ENCODE measurements at regions not wholly inside any gene's neighbourhood (a gene's known extent, or its start where the extent isn't known, plus 50 kb on each side); places are given as distances from the start of the nearest gene placed in this dataset.
"Not testable (repeated sequence)": the region's sequence is repeated elsewhere in the genome, so short reads cannot be mapped to it uniquely, and the experiment has no call there.

GRCh38 chr5:15284706-15285105, 215.3 kb upstream of the FBXL7 start:
- peaks cover 4 to 5% of the 10 kb centered on the region in 2 donors for H3K9me3 Mint-ChIP-seq

GRCh38 chr5:15283076-15283475, 216.9 kb upstream of the FBXL7 start:
- no peak overlapping the region for H3K4me3 Mint-ChIP-seq
- no peaks in the 10 kb centered on the region for H3K27me3 Mint-ChIP-seq
- H3K4me1 Mint-ChIP-seq, result no peaks in the 10 kb centered on the region
- no peaks in the 10 kb centered on the region for H3K36me3 Mint-ChIP-seq
- no peak overlapping the region for H3K27ac Mint-ChIP-seq
- no peak for ATAC-seq (replicated peaks)
- H3K9me3 Mint-ChIP-seq, result peaks cover 5% of the 10 kb centered on the region in 2 donors
- DNase-seq, result no peak

More at GRCh38 chr5:15284706-15285105, 215.3 kb upstream of the FBXL7 start:
- Mint-ChIP-seq H3K27me3 (no peaks in the 10 kb centered on the region), H3K4me3 (no peak overlapping the region), H3K4me1 (no peaks in the 10 kb centered on the region), H3K36me3 (no peaks in the 10 kb centered on the region), H3K27ac (no peak overlapping the region)
- ATAC-seq (replicated peaks) (no peak), DNase-seq (no peak)

DNA sequence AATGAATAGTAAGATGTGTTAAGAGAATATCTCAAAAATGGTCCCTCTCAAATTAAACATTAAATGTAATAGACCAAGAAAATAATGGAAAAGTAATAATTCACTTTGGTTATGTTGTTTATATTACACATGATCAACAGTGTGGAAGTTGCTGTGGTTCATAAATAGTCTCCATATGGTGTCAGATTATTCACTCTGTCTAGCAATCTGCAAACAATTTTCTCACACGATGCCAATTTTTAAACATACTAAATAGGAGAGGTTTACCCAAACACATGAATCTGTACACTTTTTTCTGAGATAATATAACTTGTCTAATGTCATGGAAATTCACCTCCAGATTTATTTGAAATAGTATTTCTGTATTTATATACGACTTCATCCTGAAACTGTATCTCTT, 217.4 kb upstream of the FBXL7 start:
- Mint-ChIP-seq H3K9me3 (peaks cover 7% of the 10 kb centered on the region in 2 donors), H3K4me3 (no peak overlapping the region), H3K36me3 (no peaks in the 10 kb centered on the region), H3K27ac (no peak overlapping the region), H3K27me3 (no peaks in the 10 kb centered on the region), H3K4me1 (no peaks in the 10 kb centered on the region)
- no peak for DNase-seq
- no peak for ATAC-seq (replicated peaks)

DNA sequence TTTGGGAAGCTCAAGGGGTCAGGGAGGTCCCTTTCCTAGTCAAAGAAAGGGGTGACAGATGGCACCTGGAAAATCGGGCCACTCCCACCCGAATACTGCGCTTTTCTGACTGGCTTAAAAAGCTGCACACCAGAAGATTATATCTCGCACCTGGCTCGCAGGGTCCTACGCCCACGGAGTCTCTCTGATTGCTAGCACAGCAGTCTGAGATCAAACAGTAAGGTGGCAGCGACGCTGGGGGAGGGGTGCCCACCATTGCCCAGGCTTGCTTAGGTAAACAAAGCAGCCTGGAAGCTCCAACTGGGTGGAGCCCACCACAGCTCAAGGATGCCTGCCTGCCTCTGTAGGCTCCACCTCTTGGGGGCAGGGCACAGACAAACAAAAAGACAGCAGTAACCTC, 228.4 kb upstream of the FBXL7 start:
- H3K27ac Mint-ChIP-seq; H3K27me3 Mint-ChIP-seq; H3K9me3 Mint-ChIP-seq; DNase-seq; H3K4me1 Mint-ChIP-seq; H3K4me3 Mint-ChIP-seq; H3K36me3 Mint-ChIP-seq; ATAC-seq (replicated peaks): not testable (repeated sequence)

- Mint-ChIP-seq H3K9me3 (peaks cover 2 to 3% of the 10 kb centered on the region in 2 donors), H3K27ac (no peak overlapping the region), H3K4me1 (no peaks in the 10 kb centered on the region), H3K4me3 (no peak overlapping the region), H3K27me3 (no peaks in the 10 kb centered on the region), H3K36me3 (no peaks in the 10 kb centered on the region)
- DNase-seq (no peak), ATAC-seq (replicated peaks) (no peak)
These were observed 232.0 kb upstream of the FBXL7 start for GRCh38 chr5:15267966-15268365.

- H3K4me1 Mint-ChIP-seq, result no peaks in the 10 kb centered on the region
- DNase-seq, result no peak
- no peaks in the 10 kb centered on the region for H3K36me3 Mint-ChIP-seq
- no peaks in the 10 kb centered on the region for H3K27me3 Mint-ChIP-seq
- H3K27ac Mint-ChIP-seq, result no peak overlapping the region
- no peak overlapping the region for H3K4me3 Mint-ChIP-seq
- H3K9me3 Mint-ChIP-seq, result peaks cover 2 to 3% of the 10 kb centered on the region in 2 donors
- ATAC-seq (replicated peaks), result no peak
These were observed 233.1 kb upstream of the FBXL7 start for GRCh38 chr5:15266841-15267240.

- H3K36me3 Mint-ChIP-seq, result no peaks in the 10 kb centered on the region
- no peak overlapping the region for H3K4me3 Mint-ChIP-seq
- ATAC-seq (replicated peaks) (no peak), DNase-seq (no peak)
- no peak overlapping the region for H3K27ac Mint-ChIP-seq
- peaks cover 2 to 3% of the 10 kb centered on the region in 2 donors for H3K9me3 Mint-ChIP-seq
- H3K27me3 Mint-ChIP-seq, result no peaks in the 10 kb centered on the region
- no peaks in the 10 kb centered on the region for H3K4me1 Mint-ChIP-seq
These were observed 233.8 kb upstream of the FBXL7 start for GRCh38 chr5:15266229-15266628.

- ATAC-seq (replicated peaks) (no peak), DNase-seq (no peak)
- H3K4me1 Mint-ChIP-seq, result no peaks in the 10 kb centered on the region
- no peak overlapping the region for H3K27ac Mint-ChIP-seq
- no peaks in the 10 kb centered on the region for H3K27me3 Mint-ChIP-seq
- H3K9me3 Mint-ChIP-seq, result peaks cover 0 to 2% of the 10 kb centered on the region in 2 donors
- H3K4me3 Mint-ChIP-seq, result no peak overlapping the region
- no peaks in the 10 kb centered on the region for H3K36me3 Mint-ChIP-seq
These were observed 236.0 kb upstream of the FBXL7 start for GRCh38 chr5:15263942-15264341.

DNA sequence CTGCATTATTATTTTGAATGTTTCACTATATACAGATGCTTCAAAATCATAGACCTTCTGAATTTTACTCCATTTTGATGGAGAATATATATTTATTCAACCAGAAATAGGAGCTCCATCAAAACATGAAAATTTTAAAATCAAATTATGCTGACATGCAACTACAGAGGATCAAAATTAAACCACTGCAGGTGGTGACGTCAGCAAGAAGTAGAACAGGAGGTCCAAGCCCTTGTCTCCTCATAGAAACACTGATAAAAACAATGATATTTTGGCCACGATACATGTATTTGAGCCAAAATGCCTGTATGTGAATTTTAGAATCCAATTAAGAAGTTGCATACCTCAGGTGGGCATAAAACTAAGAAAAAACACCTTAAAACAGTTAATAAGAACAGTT, 236.6 kb upstream of the FBXL7 start:
- DNase-seq, result no peak
- Mint-ChIP-seq H3K4me3 (no peak overlapping the region), H3K9me3 (no peaks in the 10 kb centered on the region), H3K27ac (no peak overlapping the region), H3K27me3 (no peaks in the 10 kb centered on the region), H3K4me1 (no peaks in the 10 kb centered on the region), H3K36me3 (no peaks in the 10 kb centered on the region)
- no peak for ATAC-seq (replicated peaks)

DNA sequence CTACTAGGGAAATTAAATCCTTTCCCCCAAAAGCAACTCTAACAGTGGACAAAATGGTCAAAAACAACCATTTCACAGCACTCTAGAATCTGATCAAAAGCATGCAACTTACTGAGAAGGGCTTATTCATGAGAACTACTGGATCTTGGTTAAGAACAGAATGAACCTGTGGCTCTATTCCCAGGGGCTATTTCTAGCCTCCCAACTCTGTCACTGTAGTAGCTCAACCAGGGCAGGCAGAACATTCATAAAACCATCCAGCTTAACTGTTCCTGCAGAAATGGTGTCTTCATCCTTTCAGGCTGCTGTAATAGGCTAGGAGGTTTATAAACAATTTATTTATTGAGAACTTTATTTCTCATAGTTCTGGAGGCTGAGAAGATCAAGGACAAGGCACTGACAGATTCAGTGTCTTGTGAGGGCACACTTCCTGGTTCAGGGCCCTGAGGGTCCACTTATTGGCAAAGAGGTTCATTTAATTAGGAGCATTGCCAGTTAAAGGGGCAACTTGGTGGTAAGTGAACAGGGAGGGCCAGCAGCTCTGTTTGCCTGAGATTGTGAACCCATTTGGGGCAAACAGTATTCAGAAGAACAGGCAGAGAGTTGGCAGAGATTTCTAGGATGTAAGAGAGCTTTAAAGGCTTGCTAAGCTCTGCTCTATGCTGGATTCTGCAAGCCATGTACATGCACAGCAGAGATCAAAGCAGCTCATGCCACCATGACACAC, 238.5 kb upstream of the FBXL7 start:
- Mint-ChIP-seq H3K4me3 (no peak overlapping the region), H3K9me3 (no peaks in the 10 kb centered on the region), H3K4me1 (no peaks in the 10 kb centered on the region), H3K36me3 (no peaks in the 10 kb centered on the region), H3K27me3 (no peaks in the 10 kb centered on the region), H3K27ac (no peak overlapping the region)
- no peak for DNase-seq
- ATAC-seq (replicated peaks), result no peak

- ATAC-seq (replicated peaks) (no peak), DNase-seq (no peak)
- Mint-ChIP-seq H3K4me1 (no peaks in the 10 kb centered on the region), H3K9me3 (no peaks in the 10 kb centered on the region), H3K27ac (no peak overlapping the region), H3K36me3 (no peaks in the 10 kb centered on the region), H3K4me3 (no peak overlapping the region), H3K27me3 (no peaks in the 10 kb centered on the region)
These were observed 239.4 kb upstream of the FBXL7 start for GRCh38 chr5:15260356-15261268.

DNA sequence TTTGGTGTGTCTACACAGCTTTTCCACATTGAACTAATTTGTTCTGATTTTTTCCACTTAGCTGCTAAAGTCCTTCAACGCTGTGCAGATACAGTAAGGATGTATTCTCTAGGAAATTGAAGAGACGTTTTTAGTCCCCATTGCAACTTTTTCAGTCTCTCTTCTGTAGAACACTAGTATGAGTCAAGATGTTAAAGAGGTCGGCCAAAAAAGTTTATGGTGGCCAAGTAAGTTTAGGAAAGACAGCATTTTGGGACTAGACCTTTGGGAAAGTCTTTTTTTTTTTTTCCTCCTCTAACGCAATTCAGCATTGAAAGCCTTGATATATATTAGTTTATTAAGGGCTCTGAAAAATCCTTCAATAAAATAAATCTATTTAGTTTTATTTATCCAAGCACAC, 243.5 kb upstream of the FBXL7 start:
- no peak for DNase-seq
- no peak for ATAC-seq (replicated peaks)
- H3K27ac Mint-ChIP-seq, result no peak overlapping the region
- H3K4me3 Mint-ChIP-seq, result no peak overlapping the region
- no peaks in the 10 kb centered on the region for H3K27me3 Mint-ChIP-seq
- H3K36me3 Mint-ChIP-seq, result no peaks in the 10 kb centered on the region
- H3K9me3 Mint-ChIP-seq, result no peaks in the 10 kb centered on the region
- no peaks in the 10 kb centered on the region for H3K4me1 Mint-ChIP-seq

DNA sequence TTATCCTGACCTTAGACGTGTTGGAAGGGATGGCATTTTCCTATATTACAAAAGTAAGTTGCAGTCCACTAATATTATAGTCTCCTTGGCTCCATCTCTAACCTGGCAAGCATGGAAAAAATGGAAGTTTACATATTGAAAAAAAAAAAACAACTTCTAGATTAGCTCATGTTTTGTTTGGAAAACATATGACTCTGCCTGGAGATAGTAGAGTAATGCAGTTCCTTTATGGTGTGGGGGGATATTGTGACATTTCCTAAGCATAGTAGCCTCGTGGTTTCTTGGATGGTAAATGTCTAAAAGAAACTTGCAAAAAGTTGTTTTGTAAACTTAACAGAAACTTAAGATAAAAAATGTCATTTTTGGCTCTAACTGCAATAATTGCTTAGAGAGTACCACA, 244.4 kb upstream of the FBXL7 start:
- H3K9me3 Mint-ChIP-seq, result no peaks in the 10 kb centered on the region
- no peak for ATAC-seq (replicated peaks)
- H3K4me1 Mint-ChIP-seq, result no peaks in the 10 kb centered on the region
- DNase-seq, result no peak
- H3K4me3 Mint-ChIP-seq, result no peak overlapping the region
- H3K27ac Mint-ChIP-seq, result no peak overlapping the region
- no peaks in the 10 kb centered on the region for H3K36me3 Mint-ChIP-seq
- H3K27me3 Mint-ChIP-seq, result no peaks in the 10 kb centered on the region

DNA sequence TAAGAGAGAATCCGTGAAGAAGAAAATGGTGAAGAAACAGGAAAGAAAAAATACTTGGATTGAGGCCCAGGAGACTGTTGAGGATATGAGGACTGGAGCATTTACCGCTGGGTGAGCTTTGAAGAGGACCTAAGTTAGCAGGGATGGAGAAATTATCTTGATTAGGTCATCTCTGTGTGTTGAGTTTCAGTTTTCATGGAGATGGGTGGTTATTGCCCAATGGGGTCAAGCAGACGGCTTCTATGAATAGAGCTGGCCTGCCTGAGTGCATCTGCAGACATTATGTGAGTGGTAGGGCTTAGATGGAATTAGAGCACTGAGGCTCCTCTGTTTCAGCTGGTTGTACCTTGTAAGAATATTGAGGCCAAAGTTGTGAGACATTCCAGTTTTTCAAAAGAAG, 245.4 kb upstream of the FBXL7 start:
- no peaks in the 10 kb centered on the region for H3K36me3 Mint-ChIP-seq
- no peak overlapping the region for H3K27ac Mint-ChIP-seq
- no peak for ATAC-seq (replicated peaks)
- no peaks in the 10 kb centered on the region for H3K27me3 Mint-ChIP-seq
- H3K4me1 Mint-ChIP-seq, result no peaks in the 10 kb centered on the region
- no peaks in the 10 kb centered on the region for H3K9me3 Mint-ChIP-seq
- no peak for DNase-seq
- no peak overlapping the region for H3K4me3 Mint-ChIP-seq

GRCh38 chr5:15252331-15252730, 247.6 kb upstream of the FBXL7 start:
- Mint-ChIP-seq H3K4me3 (no peak overlapping the region), H3K27ac (no peak overlapping the region), H3K4me1 (no peaks in the 10 kb centered on the region), H3K9me3 (no peaks in the 10 kb centered on the region), H3K36me3 (no peaks in the 10 kb centered on the region), H3K27me3 (no peaks in the 10 kb centered on the region)
- DNase-seq (no peak), ATAC-seq (replicated peaks) (no peak)
